Right lobe of liver (tissue), 6 donors: ENCODE measurements at regions not wholly inside any gene's neighbourhood (a gene's known extent, or its start where the extent isn't known, plus 50 kb on each side); places are given as distances from the start of the nearest gene placed in this dataset.

Source experiments
- ATAC-seq, 4 donors: fragments of 200-7000 bp; cut with Tn5 transposase; one replicate each; pipeline ENCODE4 v1.9.1; 2020; ENCODE audit warnings: mild to moderate bottlenecking in 4 of 4, moderate library complexity in 4 of 4
- DNase-seq, 3 donors: peaks; one replicate each; pipeline ENCODE4 v3.0.0-alpha.2; 2020
- H3K27ac ChIP-seq, 3 donors: fragments of 200-600 bp; one replicate each; pipeline ENCODE4 v1.8.0; 2022
- H3K27me3 ChIP-seq, 2 donors: fragments of 200-600 bp; one replicate each; pipeline ENCODE4 v1.8.0; 2022
- H3K36me3 ChIP-seq, 4 donors: fragments of 200-600 bp; sonication (generic) in 1 of 4; one replicate each; pipeline versions ENCODE4 v1.5.1 to v1.8.0; 2017 to 2022; ENCODE audit warnings: control low read depth in 1 of 4
- H3K4me1 ChIP-seq, 4 donors: fragments of 200-600 bp; sonication (generic) in 1 of 4; one replicate each; pipeline versions ENCODE4 v1.5.1 to v1.8.0; 2017 to 2022; ENCODE audit warnings: control low read depth in 1 of 4
- H3K4me3 ChIP-seq, 3 donors: fragments of 200-600 bp; one replicate each; pipeline ENCODE4 v1.8.0; 2022
- H3K9me3 ChIP-seq, 4 donors: fragments of 200-600 bp; sonication (generic) in 1 of 4; one replicate each; pipeline versions ENCODE4 v1.5.1 to v1.8.0; 2017 to 2022; ENCODE audit warnings: control low read depth in 1 of 4
- POLR2A ChIP-seq: fragments of 450-650 bp; IDR thresholded peaks from one replicate; pipeline ENCODE4 v1.6.1; 2017; ENCODE audit warnings: antibody characterized with exemption, mild to moderate bottlenecking
- WGBS: methylation state at CpG from one replicate; pipeline ENCODE4 v1.1.6; 2018; ENCODE audit warnings: low coverage, low lambda C conversion rate; ENCODE audit not compliant: insufficient coverage; ENCODE audit errors: missing lambda C conversion rate; 5-methylcytosine and 5-hydroxymethylcytosine counted together
- intact Hi-C, 2 donors: fragments of 100-400 bp; cut with DNase I; formaldehyde crosslinking; loops; one replicate each; pipeline versions ENCODE4 v1.11.2 to v1.14.1; 2022
- TF ChIP-seq, protein P1 (sequence below), 4 donors: fragments of 200-600 bp in 3 of 4; fragments of 450-650 bp in 1 of 4; IDR thresholded peaks; one replicate each; pipeline versions ENCODE4 v1.5.1 to v1.8.0; 2016 to 2022; ENCODE audit warnings: antibody characterized with exemption in 4 of 4, mild to moderate bottlenecking in 2 of 4
- donor health status: DM: no; HTN: yes; CAD: no.
- donor health status: DM: no; HTN: no; CAD: no.
- donor health status: DM: no; HTN: no; CAD: no.
- donor health status: DM: no; HTN: yes; CAD: no.
- donor health status: DM: no; HTN: yes; CAD: no.

DNA sequence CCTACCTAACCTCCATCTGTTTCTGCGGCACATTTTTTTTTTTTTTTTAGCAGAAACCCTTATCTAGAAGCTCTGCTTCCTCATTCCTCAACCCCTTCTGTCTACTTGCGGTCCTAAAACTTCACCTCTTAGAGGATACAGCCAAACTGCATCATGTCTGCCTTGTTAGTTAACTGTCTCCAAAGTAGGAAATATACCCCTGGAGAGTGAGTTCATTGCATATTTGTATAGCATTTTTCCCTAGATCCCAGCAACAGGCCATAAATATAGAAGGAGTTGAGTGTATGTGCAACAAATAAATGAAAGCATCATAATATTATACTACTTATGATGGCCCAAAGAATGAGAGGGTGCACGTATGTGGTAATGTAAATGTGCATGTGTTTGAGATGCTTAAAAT, 1288.6 kb upstream of the GJE1 start:
- Histone ChIP-seq H3K4me1 (no peaks in the 10 kb centered on the region), H3K4me3 (no peak overlapping the region), H3K27me3 (no peaks in the 10 kb centered on the region), H3K9me3 (no peaks in the 10 kb centered on the region), H3K27ac (no peak overlapping the region), H3K36me3 (no peaks in the 10 kb centered on the region)
- DNase-seq (no peak), ATAC-seq (no peak)
- TF ChIP-seq POLR2A: no peak
- TF ChIP-seq, protein P1, sequence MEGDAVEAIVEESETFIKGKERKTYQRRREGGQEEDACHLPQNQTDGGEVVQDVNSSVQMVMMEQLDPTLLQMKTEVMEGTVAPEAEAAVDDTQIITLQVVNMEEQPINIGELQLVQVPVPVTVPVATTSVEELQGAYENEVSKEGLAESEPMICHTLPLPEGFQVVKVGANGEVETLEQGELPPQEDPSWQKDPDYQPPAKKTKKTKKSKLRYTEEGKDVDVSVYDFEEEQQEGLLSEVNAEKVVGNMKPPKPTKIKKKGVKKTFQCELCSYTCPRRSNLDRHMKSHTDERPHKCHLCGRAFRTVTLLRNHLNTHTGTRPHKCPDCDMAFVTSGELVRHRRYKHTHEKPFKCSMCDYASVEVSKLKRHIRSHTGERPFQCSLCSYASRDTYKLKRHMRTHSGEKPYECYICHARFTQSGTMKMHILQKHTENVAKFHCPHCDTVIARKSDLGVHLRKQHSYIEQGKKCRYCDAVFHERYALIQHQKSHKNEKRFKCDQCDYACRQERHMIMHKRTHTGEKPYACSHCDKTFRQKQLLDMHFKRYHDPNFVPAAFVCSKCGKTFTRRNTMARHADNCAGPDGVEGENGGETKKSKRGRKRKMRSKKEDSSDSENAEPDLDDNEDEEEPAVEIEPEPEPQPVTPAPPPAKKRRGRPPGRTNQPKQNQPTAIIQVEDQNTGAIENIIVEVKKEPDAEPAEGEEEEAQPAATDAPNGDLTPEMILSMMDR (IDR thresholded peaks at IDR 0.05): no peak
- 59% methylated on average over 3 of the region's 3 CpGs for WGBS
- intact Hi-C loops: no loop called here

DNA sequence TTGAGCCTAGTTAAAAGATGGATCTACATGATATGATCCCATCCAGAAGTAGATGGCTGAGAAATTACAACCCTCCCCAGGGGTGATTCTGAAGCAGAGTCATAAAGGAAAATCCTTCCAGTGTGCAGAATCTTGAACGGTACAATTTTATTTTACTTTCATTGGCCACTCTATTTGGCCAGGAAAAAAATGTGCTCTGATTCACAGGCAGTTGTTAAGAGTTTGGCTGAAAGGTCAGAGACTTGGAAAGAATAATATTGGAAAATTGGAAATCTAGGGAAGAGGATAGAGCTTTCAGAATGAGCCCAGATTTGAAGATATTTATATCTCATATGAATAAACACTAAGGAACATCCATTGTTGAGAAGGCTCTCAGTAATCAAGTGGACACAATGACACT, 1299.3 kb upstream of the GJE1 start:
- ATAC-seq: no peak
- Histone ChIP-seq H3K9me3 (no peaks in the 10 kb centered on the region), H3K36me3 (no peaks in the 10 kb centered on the region), H3K4me3 (no peak overlapping the region), H3K27ac (no peak overlapping the region), H3K4me1 (no peaks in the 10 kb centered on the region), H3K27me3 (no peaks in the 10 kb centered on the region)
- TF ChIP-seq, protein P1 (IDR thresholded peaks at IDR 0.05): no peak
- no peak for TF ChIP-seq POLR2A
- intact Hi-C loops: no loop called here
- 86% methylated on average over 1 of the region's 1 CpG for WGBS
- DNase-seq: no peak

- intact Hi-C loops: no loop called here
- Histone ChIP-seq H3K4me1 (no peaks in the 10 kb centered on the region), H3K36me3 (no peaks in the 10 kb centered on the region), H3K9me3 (no peaks in the 10 kb centered on the region), H3K27ac (no peak overlapping the region), H3K4me3 (no peak overlapping the region), H3K27me3 (no peaks in the 10 kb centered on the region)
- WGBS: 74% methylated on average over 1 of the region's 1 CpG
- TF ChIP-seq POLR2A: no peak
- TF ChIP-seq, protein P1 (IDR thresholded peaks at IDR 0.05): no peak
- DNase-seq (no peak), ATAC-seq (no peak)
These were observed 1302.1 kb upstream of the GJE1 start for GRCh38 chr6:140830666-140831065.

DNA sequence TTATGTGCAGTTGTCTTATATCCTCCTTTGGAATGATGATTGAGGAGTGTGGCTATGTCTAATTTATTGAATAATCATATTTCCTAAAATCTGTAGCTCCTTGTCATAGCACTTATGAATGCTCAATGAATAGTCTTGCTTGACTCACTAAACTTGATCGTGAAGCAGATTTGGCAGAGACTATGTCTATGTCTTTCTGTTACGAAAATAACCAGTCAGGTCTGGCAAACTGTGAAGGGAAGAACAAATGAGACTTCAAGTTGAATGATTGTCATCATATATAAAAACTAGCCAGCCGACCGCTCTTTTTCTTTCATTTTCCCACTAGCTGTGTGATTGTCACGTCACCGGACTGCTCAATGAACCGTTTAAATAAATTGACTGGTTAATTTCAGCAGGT, 1303.9 kb upstream of the GJE1 start:
- H3K27me3 ChIP-seq: no peaks in the 10 kb centered on the region
- ATAC-seq: no peak
- no peak overlapping the region for H3K27ac ChIP-seq
- 67% methylated on average over 7 of the region's 7 CpGs for WGBS
- DNase-seq: no peak
- H3K4me3 ChIP-seq: no peak overlapping the region
- no peaks in the 10 kb centered on the region for H3K4me1 ChIP-seq
- no peaks in the 10 kb centered on the region for H3K36me3 ChIP-seq
- intact Hi-C loops: no loop called here
- H3K9me3 ChIP-seq: no peaks in the 10 kb centered on the region
- no peak for TF ChIP-seq POLR2A
- TF ChIP-seq, protein P1 (IDR thresholded peaks at IDR 0.05): no peak

- no peak for DNase-seq
- Histone ChIP-seq H3K36me3 (no peaks in the 10 kb centered on the region), H3K27me3 (no peaks in the 10 kb centered on the region), H3K4me3 (no peak overlapping the region), H3K9me3 (no peaks in the 10 kb centered on the region), H3K27ac (no peak overlapping the region), H3K4me1 (no peaks in the 10 kb centered on the region)
- no peak for ATAC-seq
- intact Hi-C loops: no loop called here
- 22% methylated on average over 2 of the region's 2 CpGs for WGBS
- no peak for TF ChIP-seq POLR2A
- TF ChIP-seq, protein P1 (IDR thresholded peaks at IDR 0.05): no peak
These were observed 1305.1 kb upstream of the GJE1 start for GRCh38 chr6:140827593-140827992.
